KMS-11 (cell line): ENCODE measurements at regions not wholly inside any gene's neighbourhood (a gene's known extent, or its start where the extent isn't known, plus 50 kb on each side); places are given as distances from the start of the nearest gene placed in this dataset.

Source experiments
- H2AFZ ChIP-seq: fragments of 200-600 bp; sonication (generic); 2 replicates; pipeline ENCODE4 v1.6.1; 2016; ENCODE audit warnings: antibody characterized with exemption, mixed run types, low read depth
- H3K27ac ChIP-seq: fragments of 200-600 bp; sonication (generic); 2 replicates; pipeline ENCODE4 v1.6.1; 2016; ENCODE audit warnings: mild to moderate bottlenecking, mixed run types
- H3K27me3 ChIP-seq: fragments of 200-600 bp; sonication (generic); 2 replicates; pipeline ENCODE4 v1.6.1; 2017; ENCODE audit warnings: mild to moderate bottlenecking, low read depth, mixed run types, moderate library complexity; ENCODE audit not compliant: insufficient read depth
- H3K36me3 ChIP-seq: fragments of 200-600 bp; sonication (generic); 2 replicates; pipeline ENCODE4 v1.6.1; 2017; ENCODE audit warnings: mild to moderate bottlenecking, mixed run types; ENCODE audit not compliant: insufficient read depth
- H3K4me1 ChIP-seq: fragments of 200-600 bp; sonication (generic); 2 replicates; pipeline ENCODE4 v1.6.1; 2016; ENCODE audit warnings: mild to moderate bottlenecking, low read depth, mixed run types; ENCODE audit not compliant: poor library complexity, severe bottlenecking
- H3K4me2 ChIP-seq: fragments of 200-600 bp; sonication (generic); 2 replicates; pipeline ENCODE4 v1.7.0; 2016; ENCODE audit warnings: mild to moderate bottlenecking, mixed run types
- H3K4me3 ChIP-seq: fragments of 200-600 bp; sonication (generic); IDR thresholded peaks from 2 replicates; pipeline ENCODE4 v1.6.1; 2017; ENCODE audit warnings: low read depth, low read length, mixed read lengths; ENCODE audit not compliant: insufficient read depth
- H3K79me2 ChIP-seq: fragments of 200-600 bp; sonication (generic); 2 replicates; pipeline ENCODE4 v1.6.1; 2016; ENCODE audit warnings: low read depth, mixed run types; ENCODE audit not compliant: insufficient read depth
- H3K9ac ChIP-seq: fragments of 200-600 bp; sonication (generic); 2 replicates; pipeline ENCODE4 v1.6.1; 2016; ENCODE audit warnings: mild to moderate bottlenecking, mixed run types
- H4K20me1 ChIP-seq: fragments of 200-600 bp; sonication (generic); 2 replicates; pipeline ENCODE4 v1.6.1; 2016; ENCODE audit warnings: mild to moderate bottlenecking, mixed run types; ENCODE audit not compliant: insufficient read depth
- CTCF ChIP-seq: fragments of 200-600 bp; sonication (generic); conservative IDR thresholded peaks from 2 replicates; pipeline ENCODE4 v1.6.1; 2017; ENCODE audit warnings: low read depth, mild to moderate bottlenecking, antibody characterized with exemption, low read length, moderate library complexity, mixed read lengths

GRCh38 chr1:88210103-88210787, 473.8 kb upstream of the PKN2 start:
- no peak overlapping the region for H3K4me3 ChIP-seq
- no peak overlapping the region for H3K9ac ChIP-seq
- no peak for TF ChIP-seq CTCF
- no peaks in the 10 kb centered on the region for H3K27me3 ChIP-seq
- H3K79me2 ChIP-seq, result no peaks in the 10 kb centered on the region
- no peaks in the 10 kb centered on the region for H3K4me1 ChIP-seq
- H3K36me3 ChIP-seq, result no peaks in the 10 kb centered on the region
- no peak overlapping the region for H2AFZ ChIP-seq
- H4K20me1 ChIP-seq, result no peaks in the 10 kb centered on the region
- no peak overlapping the region for H3K4me2 ChIP-seq
- no peak overlapping the region for H3K27ac ChIP-seq

GRCh38 chr1:88216441-88216840, 467.6 kb upstream of the PKN2 start:
- H3K36me3 ChIP-seq, result no peaks in the 10 kb centered on the region
- no peak overlapping the region for H3K4me2 ChIP-seq
- no peaks in the 10 kb centered on the region for H4K20me1 ChIP-seq
- H3K4me3 ChIP-seq, result no peak overlapping the region
- H3K27ac ChIP-seq, result no peak overlapping the region
- no peak overlapping the region for H3K9ac ChIP-seq
- no peaks in the 10 kb centered on the region for H3K79me2 ChIP-seq
- no peaks in the 10 kb centered on the region for H3K27me3 ChIP-seq
- TF ChIP-seq CTCF, result no peak
- H3K4me1 ChIP-seq, result no peaks in the 10 kb centered on the region
- H2AFZ ChIP-seq, result no peak overlapping the region

GRCh38 chr1:88217386-88217785, 466.7 kb upstream of the PKN2 start:
- Histone ChIP-seq H3K4me1 (no peaks in the 10 kb centered on the region), H4K20me1 (no peaks in the 10 kb centered on the region), H3K27me3 (no peaks in the 10 kb centered on the region), H3K4me3 (no peak overlapping the region), H3K4me2 (no peak overlapping the region), H3K27ac (no peak overlapping the region), H3K36me3 (no peaks in the 10 kb centered on the region), H2AFZ (no peak overlapping the region), H3K79me2 (no peaks in the 10 kb centered on the region), H3K9ac (no peak overlapping the region)
- TF ChIP-seq CTCF, result no peak

GRCh38 chr1:88219521-88219920, 464.6 kb upstream of the PKN2 start:
- no peaks in the 10 kb centered on the region for H3K79me2 ChIP-seq
- no peaks in the 10 kb centered on the region for H3K4me1 ChIP-seq
- no peak overlapping the region for H3K9ac ChIP-seq
- TF ChIP-seq CTCF, result no peak
- H3K27me3 ChIP-seq, result no peaks in the 10 kb centered on the region
- no peak overlapping the region for H3K27ac ChIP-seq
- no peak overlapping the region for H3K4me3 ChIP-seq
- no peak overlapping the region for H3K4me2 ChIP-seq
- H2AFZ ChIP-seq, result no peak overlapping the region
- no peaks in the 10 kb centered on the region for H3K36me3 ChIP-seq
- no peaks in the 10 kb centered on the region for H4K20me1 ChIP-seq
